ENCODE measurements at regions not wholly inside any gene's neighbourhood (a gene's known extent, or its start where the extent isn't known, plus 50 kb on each side); places are given as distances from the start of the nearest gene placed in this dataset.

GRCh38 chr5:14066326-14066725 lies 76.8 kb upstream of the TRIO start:
- no peaks in the 10 kb centered on the region for H3K36me3 Mint-ChIP-seq
- no peaks in the 10 kb centered on the region for H3K9me3 Mint-ChIP-seq
- no peaks in the 10 kb centered on the region for H3K4me1 Mint-ChIP-seq (ENCODE audit: low read depth)
- H3K27ac Mint-ChIP-seq, result no peak overlapping the region
- no peak for DNase-seq
- H3K4me3 Mint-ChIP-seq, result no peak overlapping the region
- POLR2A ChIA-PET, result no interaction called here
- CTCF ChIA-PET, result interaction anchor here (2.0 kb wide), 1 partner anchor 582 kb away, joined by 4 read pairs; no protein-coding TSS in a partner anchor
- peaks cover 1% of the 10 kb centered on the region for H3K27me3 Mint-ChIP-seq
- intact Hi-C loops (cut with micrococcal nuclease), result no loop called here

- intact Hi-C loops (cut with micrococcal nuclease), result no loop called here
- POLR2A ChIA-PET, result no interaction called here
- Mint-ChIP-seq H3K4me3 (no peak overlapping the region), H3K9me3 (no peaks in the 10 kb centered on the region), H3K4me1 (ENCODE audit: low read depth) (no peaks in the 10 kb centered on the region), H3K36me3 (no peaks in the 10 kb centered on the region), H3K27ac (no peak overlapping the region), H3K27me3 (no peaks in the 10 kb centered on the region)
- DNase-seq, result no peak
- CTCF ChIA-PET, result no interaction called here
These were observed 78.3 kb upstream of the TRIO start for GRCh38 chr5:14064841-14065240.

- Mint-ChIP-seq H3K27me3 (no peaks in the 10 kb centered on the region), H3K36me3 (no peaks in the 10 kb centered on the region), H3K4me1 (ENCODE audit: low read depth) (no peaks in the 10 kb centered on the region), H3K4me3 (no peak overlapping the region), H3K27ac (no peak overlapping the region), H3K9me3 (no peaks in the 10 kb centered on the region)
- intact Hi-C loops (cut with micrococcal nuclease), result no loop called here
- ChIA-PET POLR2A (no interaction called here), CTCF (no interaction called here)
- DNase-seq, result no peak
These were observed 79.5 kb upstream of the TRIO start for GRCh38 chr5:14063691-14064090.

- POLR2A ChIA-PET, result no interaction called here
- Mint-ChIP-seq H3K4me3 (no peak overlapping the region), H3K36me3 (no peaks in the 10 kb centered on the region), H3K4me1 (ENCODE audit: low read depth) (no peaks in the 10 kb centered on the region), H3K27me3 (no peaks in the 10 kb centered on the region), H3K27ac (no peak overlapping the region), H3K9me3 (no peaks in the 10 kb centered on the region)
- CTCF ChIA-PET, result no interaction called here
- intact Hi-C loops (cut with micrococcal nuclease), result no loop called here
- no peak for DNase-seq
These were observed 80.0 kb upstream of the TRIO start for GRCh38 chr5:14063138-14063537.

- Mint-ChIP-seq H3K9me3 (no peaks in the 10 kb centered on the region), H3K4me3 (no peak overlapping the region), H3K27me3 (no peaks in the 10 kb centered on the region), H3K36me3 (no peaks in the 10 kb centered on the region), H3K4me1 (ENCODE audit: low read depth) (no peaks in the 10 kb centered on the region), H3K27ac (no peak overlapping the region)
- DNase-seq, result no peak
- intact Hi-C loops (cut with micrococcal nuclease), result no loop called here
- ChIA-PET CTCF (no interaction called here), POLR2A (no interaction called here)
These were observed 81.0 kb upstream of the TRIO start for GRCh38 chr5:14062178-14062577.

- no peak overlapping the region for H3K4me3 Mint-ChIP-seq
- H3K36me3 Mint-ChIP-seq, result no peaks in the 10 kb centered on the region
- H3K9me3 Mint-ChIP-seq, result no peaks in the 10 kb centered on the region
- DNase-seq, result no peak
- intact Hi-C loops (cut with micrococcal nuclease), result no loop called here
- H3K4me1 Mint-ChIP-seq (ENCODE audit: low read depth), result no peaks in the 10 kb centered on the region
- ChIA-PET POLR2A (no interaction called here), CTCF (no interaction called here)
- H3K27me3 Mint-ChIP-seq, result no peaks in the 10 kb centered on the region
- H3K27ac Mint-ChIP-seq, result no peak overlapping the region
These were observed 82.0 kb upstream of the TRIO start for GRCh38 chr5:14061106-14061505.

GRCh38 chr5:14060218-14060617 lies 82.9 kb upstream of the TRIO start:
- POLR2A ChIA-PET, result no interaction called here

GRCh38 chr5:14059810-14060209 lies 83.3 kb upstream of the TRIO start:
- ChIA-PET POLR2A (no interaction called here), CTCF (no interaction called here)
- Mint-ChIP-seq H3K36me3 (no peaks in the 10 kb centered on the region), H3K27me3 (no peaks in the 10 kb centered on the region), H3K27ac (no peak overlapping the region), H3K4me1 (ENCODE audit: low read depth) (no peaks in the 10 kb centered on the region), H3K4me3 (no peak overlapping the region), H3K9me3 (no peaks in the 10 kb centered on the region)
- intact Hi-C loops (cut with micrococcal nuclease), result no loop called here
- no peak for DNase-seq

More at GRCh38 chr5:14060218-14060617, 82.9 kb upstream of the TRIO start:
- H3K4me3 Mint-ChIP-seq, result no peak overlapping the region
- intact Hi-C loops (cut with micrococcal nuclease), result no loop called here
- no peaks in the 10 kb centered on the region for H3K9me3 Mint-ChIP-seq
- no peaks in the 10 kb centered on the region for H3K36me3 Mint-ChIP-seq
- CTCF ChIA-PET, result no interaction called here
- no peak overlapping the region for H3K27ac Mint-ChIP-seq
- no peaks in the 10 kb centered on the region for H3K4me1 Mint-ChIP-seq (ENCODE audit: low read depth)
- no peak for DNase-seq
- H3K27me3 Mint-ChIP-seq, result no peaks in the 10 kb centered on the region

- H3K4me1 Mint-ChIP-seq (ENCODE audit: low read depth), result no peaks in the 10 kb centered on the region
- H3K27ac Mint-ChIP-seq, result no peak overlapping the region
- no peaks in the 10 kb centered on the region for H3K27me3 Mint-ChIP-seq
- ChIA-PET POLR2A (no interaction called here), CTCF (no interaction called here)
- intact Hi-C loops (cut with micrococcal nuclease), result no loop called here
- no peak for DNase-seq
- H3K9me3 Mint-ChIP-seq, result no peaks in the 10 kb centered on the region
- no peak overlapping the region for H3K4me3 Mint-ChIP-seq
- no peaks in the 10 kb centered on the region for H3K36me3 Mint-ChIP-seq
These were observed 85.9 kb upstream of the TRIO start for GRCh38 chr5:14057289-14057688.

GRCh38 chr5:14056039-14056438 lies 87.1 kb upstream of the TRIO start:
- no peaks in the 10 kb centered on the region for H3K27me3 Mint-ChIP-seq
- ChIA-PET CTCF (no interaction called here), POLR2A (no interaction called here)
- H3K4me3 Mint-ChIP-seq, result no peak overlapping the region
- no peak for DNase-seq
- intact Hi-C loops (cut with micrococcal nuclease), result no loop called here
- no peaks in the 10 kb centered on the region for H3K9me3 Mint-ChIP-seq
- no peak overlapping the region for H3K27ac Mint-ChIP-seq
- no peaks in the 10 kb centered on the region for H3K4me1 Mint-ChIP-seq (ENCODE audit: low read depth)
- H3K36me3 Mint-ChIP-seq, result no peaks in the 10 kb centered on the region

GRCh38 chr5:14054965-14055963 lies 87.9 kb upstream of the TRIO start:
- no peak overlapping the region for H3K4me3 Mint-ChIP-seq
- CTCF ChIA-PET, result no interaction called here
- H3K36me3 Mint-ChIP-seq, result no peaks in the 10 kb centered on the region
- no peaks in the 10 kb centered on the region for H3K4me1 Mint-ChIP-seq (ENCODE audit: low read depth)
- POLR2A ChIA-PET, result no interaction called here
- no peak for DNase-seq
- intact Hi-C loops (cut with micrococcal nuclease), result no loop called here
- no peaks in the 10 kb centered on the region for H3K27me3 Mint-ChIP-seq
- no peak overlapping the region for H3K27ac Mint-ChIP-seq
- no peaks in the 10 kb centered on the region for H3K9me3 Mint-ChIP-seq

- Mint-ChIP-seq H3K36me3 (no peaks in the 10 kb centered on the region), H3K27me3 (no peaks in the 10 kb centered on the region), H3K9me3 (no peaks in the 10 kb centered on the region), H3K4me3 (no peak overlapping the region), H3K27ac (no peak overlapping the region), H3K4me1 (ENCODE audit: low read depth) (no peaks in the 10 kb centered on the region)
- intact Hi-C loops (cut with micrococcal nuclease), result no loop called here
- no peak for DNase-seq
- ChIA-PET POLR2A (no interaction called here), CTCF (interaction anchor here (0.7 kb wide), 1 partner anchor 119 kb away, joined by 3 read pairs; no protein-coding TSS in a partner anchor)
These were observed 88.9 kb upstream of the TRIO start for GRCh38 chr5:14054111-14054854.

GRCh38 chr5:14050821-14051220 lies 92.3 kb upstream of the TRIO start:
- intact Hi-C loops (cut with micrococcal nuclease), result no loop called here
- H3K4me3 Mint-ChIP-seq, result no peak overlapping the region

More at GRCh38 chr5:14050821-14051220, 92.3 kb upstream of the TRIO start:
- no peak overlapping the region for H3K27ac Mint-ChIP-seq
- no peaks in the 10 kb centered on the region for H3K9me3 Mint-ChIP-seq
- POLR2A ChIA-PET, result no interaction called here
- no peaks in the 10 kb centered on the region for H3K36me3 Mint-ChIP-seq
- no peak for DNase-seq
- CTCF ChIA-PET, result no interaction called here
- no peaks in the 10 kb centered on the region for H3K4me1 Mint-ChIP-seq (ENCODE audit: low read depth)
- H3K27me3 Mint-ChIP-seq, result peaks cover 2% of the 10 kb centered on the region
